ENCODE measurements at regions not wholly inside any gene's neighbourhood (a gene's known extent, or its start where the extent isn't known, plus 50 kb on each side); places are given as distances from the start of the nearest gene placed in this dataset.

GRCh38 chr7:156120552-156120951 lies 308.3 kb upstream of the SHH start:
- no peak for ATAC-seq
- Histone ChIP-seq H3K4me3 (ENCODE audit: low read depth in 2 of 2, low read length in 2 of 2) (no peak overlapping the region), H3K36me3 (ENCODE audit: control insufficient read depth, insufficient read depth, low read length) (no peaks in the 10 kb centered on the region), H3K27ac (ENCODE audit: low read length) (no peak overlapping the region), H3K4me1 (ENCODE audit: control insufficient read depth, insufficient read depth, low read length) (no peaks in the 10 kb centered on the region; the same call in 1 of the 2 replicates), H3K27me3 (ENCODE audit: control insufficient read depth, insufficient read depth, low read length) (no peaks in the 10 kb centered on the region), H3K9me3 (ENCODE audit: control insufficient read depth, insufficient read depth, low read depth, low read length) (no peaks in the 10 kb centered on the region)
- intact Hi-C loops (cut with micrococcal nuclease; ENCODE audit: unreplicated experiment) (no loop called here), in situ Hi-C loops (cut with HindIII; ENCODE audit: low pct_unique_long_range_greater_than_20kb, low sequenced_read_pairs) (no loop called here)
- CTCF ChIA-PET = no interaction called here
- POLR2A ChIA-PET = no interaction called here
- no TSS peak for BruUV-seq (replicated peaks)
- no peak for TF ChIP-seq REST (IDR thresholded peaks at IDR 0.05; ENCODE audit: insufficient read depth in 1 of 2, low read depth in 2 of 2, low read length in 1 of 2)
- no peak for TF ChIP-seq POLR2AphosphoS5 (IDR thresholded peaks at IDR 0.05; ENCODE audit: low read depth, low read length)
- TF ChIP-seq, protein P1, sequence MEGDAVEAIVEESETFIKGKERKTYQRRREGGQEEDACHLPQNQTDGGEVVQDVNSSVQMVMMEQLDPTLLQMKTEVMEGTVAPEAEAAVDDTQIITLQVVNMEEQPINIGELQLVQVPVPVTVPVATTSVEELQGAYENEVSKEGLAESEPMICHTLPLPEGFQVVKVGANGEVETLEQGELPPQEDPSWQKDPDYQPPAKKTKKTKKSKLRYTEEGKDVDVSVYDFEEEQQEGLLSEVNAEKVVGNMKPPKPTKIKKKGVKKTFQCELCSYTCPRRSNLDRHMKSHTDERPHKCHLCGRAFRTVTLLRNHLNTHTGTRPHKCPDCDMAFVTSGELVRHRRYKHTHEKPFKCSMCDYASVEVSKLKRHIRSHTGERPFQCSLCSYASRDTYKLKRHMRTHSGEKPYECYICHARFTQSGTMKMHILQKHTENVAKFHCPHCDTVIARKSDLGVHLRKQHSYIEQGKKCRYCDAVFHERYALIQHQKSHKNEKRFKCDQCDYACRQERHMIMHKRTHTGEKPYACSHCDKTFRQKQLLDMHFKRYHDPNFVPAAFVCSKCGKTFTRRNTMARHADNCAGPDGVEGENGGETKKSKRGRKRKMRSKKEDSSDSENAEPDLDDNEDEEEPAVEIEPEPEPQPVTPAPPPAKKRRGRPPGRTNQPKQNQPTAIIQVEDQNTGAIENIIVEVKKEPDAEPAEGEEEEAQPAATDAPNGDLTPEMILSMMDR (IDR thresholded peaks at IDR 0.05) = no peak
- no peak for TF ChIP-seq TCF7L2 (IDR thresholded peaks at IDR 0.05; ENCODE audit: low read depth, low read length)
- no peak for TF ChIP-seq SIN3A (IDR thresholded peaks at IDR 0.05; ENCODE audit: borderline replicate concordance, insufficient read depth, low read depth, low read length)
- DNase-seq (ENCODE audit: low read depth, low spot score) = no peak

DNA sequence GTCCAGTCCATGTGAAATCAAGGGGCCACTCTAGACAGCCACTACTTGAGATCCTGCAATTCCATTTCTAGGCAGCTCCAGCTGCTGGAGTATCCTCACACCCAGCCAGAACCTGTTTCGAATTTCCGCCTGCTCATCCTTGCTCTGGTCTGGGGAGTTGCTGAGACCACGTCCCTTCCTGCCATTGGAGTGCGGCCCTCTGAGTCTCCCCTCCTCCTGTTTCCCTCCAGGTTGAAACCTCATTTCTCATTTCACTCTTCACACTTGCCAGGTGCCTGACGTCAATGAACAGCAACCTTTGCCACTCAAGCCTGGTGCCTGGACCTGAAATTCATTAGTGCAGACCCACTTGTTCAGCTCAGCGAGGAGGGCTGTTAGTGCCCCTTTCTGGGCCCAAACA lies 307.5 kb upstream of the SHH start:
- no peaks in the 10 kb centered on the region for H3K36me3 ChIP-seq (ENCODE audit: control insufficient read depth, insufficient read depth, low read length)
- H3K27me3 ChIP-seq (ENCODE audit: control insufficient read depth, insufficient read depth, low read length) = no peaks in the 10 kb centered on the region
- no TSS peak for BruUV-seq (replicated peaks)
- DNase-seq (ENCODE audit: low read depth, low spot score) = no peak
- no peaks in the 10 kb centered on the region for H3K9me3 ChIP-seq (ENCODE audit: control insufficient read depth, insufficient read depth, low read depth, low read length)
- in situ Hi-C loops (cut with HindIII; ENCODE audit: low pct_unique_long_range_greater_than_20kb, low sequenced_read_pairs) = no loop called here
- no peaks in the 10 kb centered on the region for H3K4me1 ChIP-seq (ENCODE audit: control insufficient read depth, insufficient read depth, low read length)
- intact Hi-C loops (cut with micrococcal nuclease; ENCODE audit: unreplicated experiment) = no loop called here
- no peak for ATAC-seq
- H3K4me3 ChIP-seq (ENCODE audit: low read depth in 2 of 2, low read length in 2 of 2) = no peak overlapping the region
- TF ChIP-seq TCF7L2 (IDR thresholded peaks at IDR 0.05; ENCODE audit: low read depth, low read length) = no peak
- TF ChIP-seq POLR2AphosphoS5 (IDR thresholded peaks at IDR 0.05; ENCODE audit: low read depth, low read length) = no peak
- no peak overlapping the region for H3K27ac ChIP-seq (ENCODE audit: low read length)
- ChIA-PET POLR2A (no interaction called here), CTCF (no interaction called here)

DNA sequence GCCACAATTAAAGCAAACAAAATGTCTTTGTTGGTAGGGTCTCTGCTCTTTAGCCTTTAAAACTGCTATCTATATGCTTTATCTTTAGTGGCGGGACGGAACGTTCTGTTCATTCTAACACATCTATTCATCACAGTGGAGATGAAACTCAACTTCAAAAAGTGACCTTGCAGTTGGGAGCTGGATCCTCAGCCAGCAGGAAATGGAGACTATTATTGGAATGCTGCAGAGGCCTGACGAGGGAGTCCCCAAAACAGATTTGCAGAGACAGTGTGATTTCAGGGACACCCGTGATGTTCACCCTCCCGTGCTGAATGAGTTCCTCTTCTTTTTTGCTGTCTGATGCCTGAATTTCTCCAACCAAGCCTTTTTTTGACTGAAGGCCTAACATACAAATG lies 306.0 kb upstream of the SHH start:
- Histone ChIP-seq H3K27me3 (ENCODE audit: control insufficient read depth, insufficient read depth, low read length) (no peaks in the 10 kb centered on the region), H3K9me3 (ENCODE audit: control insufficient read depth, insufficient read depth, low read depth, low read length) (no peaks in the 10 kb centered on the region), H3K36me3 (ENCODE audit: control insufficient read depth, insufficient read depth, low read length) (no peaks in the 10 kb centered on the region), H3K27ac (ENCODE audit: low read length) (no peak overlapping the region), H3K4me3 (ENCODE audit: low read depth in 2 of 2, low read length in 2 of 2) (no peak overlapping the region), H3K4me1 (ENCODE audit: control insufficient read depth, insufficient read depth, low read length) (no peaks in the 10 kb centered on the region)
- ChIA-PET POLR2A (no interaction called here), CTCF (no interaction called here)
- intact Hi-C loops (cut with micrococcal nuclease; ENCODE audit: unreplicated experiment) = no loop called here
- TF ChIP-seq REST (IDR thresholded peaks at IDR 0.05; ENCODE audit: insufficient read depth in 1 of 2, low read depth in 2 of 2, low read length in 1 of 2) = no peak
- TF ChIP-seq, protein P1 (IDR thresholded peaks at IDR 0.05) = no peak
- TF ChIP-seq POLR2AphosphoS5 (IDR thresholded peaks at IDR 0.05; ENCODE audit: low read depth, low read length) = no peak
- TF ChIP-seq SIN3A (IDR thresholded peaks at IDR 0.05; ENCODE audit: borderline replicate concordance, insufficient read depth, low read depth, low read length) = no peak
- TF ChIP-seq TCF7L2 (IDR thresholded peaks at IDR 0.05; ENCODE audit: low read depth, low read length) = no peak
- DNase-seq (ENCODE audit: low read depth, low spot score) = no peak
- ATAC-seq = no peak
- in situ Hi-C loops (cut with HindIII; ENCODE audit: low pct_unique_long_range_greater_than_20kb, low sequenced_read_pairs) = no loop called here
- BruUV-seq (replicated peaks) = no TSS peak

Data from Panc1 (cell line).